ENCODE measurements at regions not wholly inside any gene's neighbourhood (a gene's known extent, or its start where the extent isn't known, plus 50 kb on each side); places are given as distances from the start of the nearest gene placed in this dataset.

- no peak for TF ChIP-seq CTCF (IDR thresholded peaks at IDR 0.05; ENCODE audit: low read length)
- TF ChIP-seq EZH2 (optimal IDR thresholded peaks at IDR 0.05; ENCODE audit: low read depth, low read length), result no peak
- no peak for TF ChIP-seq EZH2phosphoT487 (IDR thresholded peaks at IDR 0.05; ENCODE audit: low read length)
These were observed 366.8 kb upstream of the UMPS start for GRCh38 chr3:124363476-124363875.
